WI38 (cell line): ENCODE measurements at regions not wholly inside any gene's neighbourhood (a gene's known extent, or its start where the extent isn't known, plus 50 kb on each side); places are given as distances from the start of the nearest gene placed in this dataset.

Source experiments
- H3K4me3 ChIP-seq: 2 replicates; pipeline ENCODE4 v1.5.1; 2011; ENCODE audit warnings: low read depth, mild to moderate bottlenecking, control low read depth, low read length
- TF ChIP-seq, protein P1 (sequence below): IDR thresholded peaks from 2 replicates; pipeline ENCODE4 v1.5.1; 2012; ENCODE audit warnings: low read depth, mild to moderate bottlenecking, control low read depth, low read length

DNA sequence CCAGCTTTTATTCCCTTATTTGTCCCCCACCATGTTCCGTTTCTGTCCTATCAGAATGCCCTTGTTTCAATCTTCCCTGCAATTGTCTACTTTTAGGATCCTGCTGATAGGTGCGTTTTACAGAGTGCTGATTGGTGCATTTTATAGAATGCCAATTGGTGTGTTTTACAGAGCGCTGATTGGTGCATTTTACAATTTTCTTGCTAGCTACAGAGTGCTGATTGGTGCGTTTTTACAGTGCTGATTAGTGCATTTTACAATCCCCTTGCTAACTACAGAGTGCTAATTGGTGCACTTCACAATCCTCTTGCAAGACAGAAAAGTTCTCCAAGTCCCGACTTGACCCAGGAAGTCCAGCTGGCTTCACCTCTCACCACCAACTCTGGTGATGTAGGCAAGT lies 161.6 kb upstream of the CDYL start:
- H3K4me3 ChIP-seq, result no peak overlapping the region
- TF ChIP-seq, protein P1, sequence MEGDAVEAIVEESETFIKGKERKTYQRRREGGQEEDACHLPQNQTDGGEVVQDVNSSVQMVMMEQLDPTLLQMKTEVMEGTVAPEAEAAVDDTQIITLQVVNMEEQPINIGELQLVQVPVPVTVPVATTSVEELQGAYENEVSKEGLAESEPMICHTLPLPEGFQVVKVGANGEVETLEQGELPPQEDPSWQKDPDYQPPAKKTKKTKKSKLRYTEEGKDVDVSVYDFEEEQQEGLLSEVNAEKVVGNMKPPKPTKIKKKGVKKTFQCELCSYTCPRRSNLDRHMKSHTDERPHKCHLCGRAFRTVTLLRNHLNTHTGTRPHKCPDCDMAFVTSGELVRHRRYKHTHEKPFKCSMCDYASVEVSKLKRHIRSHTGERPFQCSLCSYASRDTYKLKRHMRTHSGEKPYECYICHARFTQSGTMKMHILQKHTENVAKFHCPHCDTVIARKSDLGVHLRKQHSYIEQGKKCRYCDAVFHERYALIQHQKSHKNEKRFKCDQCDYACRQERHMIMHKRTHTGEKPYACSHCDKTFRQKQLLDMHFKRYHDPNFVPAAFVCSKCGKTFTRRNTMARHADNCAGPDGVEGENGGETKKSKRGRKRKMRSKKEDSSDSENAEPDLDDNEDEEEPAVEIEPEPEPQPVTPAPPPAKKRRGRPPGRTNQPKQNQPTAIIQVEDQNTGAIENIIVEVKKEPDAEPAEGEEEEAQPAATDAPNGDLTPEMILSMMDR, result no peak

DNA sequence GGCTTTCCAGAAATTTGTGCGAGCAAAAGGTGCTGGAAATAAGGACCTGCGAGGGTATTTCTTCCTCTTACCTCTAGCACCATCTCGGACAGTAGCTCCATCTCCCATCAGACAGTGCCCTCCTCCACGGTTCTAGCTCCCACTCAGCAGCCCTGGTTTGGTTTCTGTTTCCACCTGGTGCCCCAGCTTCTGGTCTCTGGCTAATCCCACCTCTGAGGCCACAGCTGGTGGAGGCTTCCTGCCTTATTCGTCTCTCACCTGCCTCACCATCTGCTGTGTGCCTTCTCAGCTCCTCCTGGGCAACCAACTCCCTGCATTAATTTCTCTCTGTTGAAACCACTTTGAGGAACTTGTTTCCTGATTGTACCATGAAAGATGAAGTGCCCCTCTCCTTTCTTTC lies 162.4 kb upstream of the CDYL start:
- TF ChIP-seq, protein P1, result no peak
- H3K4me3 ChIP-seq, result no peak overlapping the region

DNA sequence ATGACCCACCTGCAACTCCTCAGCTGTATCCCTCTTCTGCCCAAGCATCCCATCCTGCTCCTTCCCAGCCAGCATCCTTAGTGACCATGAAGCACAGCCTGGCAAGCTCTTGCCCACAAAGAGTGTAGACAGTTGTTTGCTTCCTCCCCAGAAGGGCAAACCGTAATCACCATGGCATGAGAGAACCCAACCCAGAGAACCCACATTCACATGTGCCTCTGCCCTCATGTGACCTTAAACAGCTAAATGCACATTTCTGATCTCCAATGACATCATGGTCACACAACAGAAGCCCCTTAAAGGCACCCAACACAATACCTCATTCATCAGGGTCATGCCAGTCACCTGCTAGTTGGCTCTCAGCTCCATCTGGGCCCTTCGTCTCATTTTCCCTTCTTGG lies 162.8 kb upstream of the CDYL start:
- TF ChIP-seq, protein P1, result no peak

DNA sequence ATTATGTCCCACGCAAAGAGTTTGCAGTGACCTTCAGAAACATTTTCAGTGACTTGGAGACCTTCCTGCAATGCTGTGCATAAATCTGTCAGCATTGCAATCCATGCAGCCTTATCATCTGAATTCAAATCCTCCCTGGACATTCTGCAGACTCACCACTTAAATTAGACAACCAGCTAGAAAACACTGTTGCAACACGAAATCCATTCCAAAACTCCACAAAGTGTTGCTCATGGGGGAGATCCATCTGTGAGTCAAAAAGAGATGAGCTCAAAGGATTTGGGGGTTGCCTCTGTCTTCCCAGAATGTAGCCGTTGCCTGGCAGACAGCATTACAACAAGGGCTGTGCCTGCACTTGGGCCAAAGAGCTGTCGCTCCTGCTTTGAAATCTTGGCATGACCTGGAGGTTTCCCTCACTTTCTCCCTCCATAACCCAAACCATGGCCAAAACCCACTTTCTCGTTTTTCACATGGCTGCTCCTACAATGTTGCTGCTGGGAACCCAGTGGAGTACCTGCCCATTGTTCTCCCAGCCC lies 163.5 kb upstream of the CDYL start:
- H3K4me3 ChIP-seq, result no peak overlapping the region
- TF ChIP-seq, protein P1, result no peak

More for the DNA sequence above, 162.8 kb upstream of the CDYL start:
- H3K4me3 ChIP-seq, result no peak overlapping the region

DNA sequence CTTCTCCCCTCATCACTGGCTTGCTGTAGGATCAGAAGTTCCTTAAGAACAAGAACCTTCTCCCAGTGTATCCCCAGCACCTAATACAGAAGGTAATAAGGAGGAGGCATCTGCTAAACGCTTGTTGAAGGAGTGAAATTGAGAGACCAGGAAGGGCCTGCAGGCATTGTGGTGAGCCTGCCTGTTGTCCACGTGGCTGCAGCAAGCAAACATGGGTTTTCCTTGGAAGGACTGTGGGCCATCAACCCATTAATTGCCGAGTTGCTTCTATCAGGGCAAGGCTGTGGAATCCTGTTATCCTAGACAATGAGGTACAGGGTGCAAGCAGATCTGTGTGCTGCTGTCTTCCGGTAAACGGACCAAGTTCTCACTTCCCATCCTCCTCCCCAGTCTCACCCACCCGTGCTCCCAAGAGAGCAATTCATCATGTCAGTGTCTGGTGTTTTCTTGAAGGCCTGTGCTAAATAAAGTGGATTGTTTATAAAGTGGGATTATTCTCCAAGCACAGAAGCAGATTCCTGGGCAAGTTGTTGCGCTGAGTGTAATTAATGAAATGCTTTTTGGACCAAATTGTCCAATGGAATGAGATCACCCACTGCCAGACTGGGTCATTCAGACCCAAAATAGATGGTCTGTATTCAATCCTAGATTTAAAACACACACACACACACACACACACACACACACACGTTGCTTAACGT lies 164.6 kb upstream of the CDYL start:
- TF ChIP-seq, protein P1, result no peak
- H3K4me3 ChIP-seq, result no peak overlapping the region

DNA sequence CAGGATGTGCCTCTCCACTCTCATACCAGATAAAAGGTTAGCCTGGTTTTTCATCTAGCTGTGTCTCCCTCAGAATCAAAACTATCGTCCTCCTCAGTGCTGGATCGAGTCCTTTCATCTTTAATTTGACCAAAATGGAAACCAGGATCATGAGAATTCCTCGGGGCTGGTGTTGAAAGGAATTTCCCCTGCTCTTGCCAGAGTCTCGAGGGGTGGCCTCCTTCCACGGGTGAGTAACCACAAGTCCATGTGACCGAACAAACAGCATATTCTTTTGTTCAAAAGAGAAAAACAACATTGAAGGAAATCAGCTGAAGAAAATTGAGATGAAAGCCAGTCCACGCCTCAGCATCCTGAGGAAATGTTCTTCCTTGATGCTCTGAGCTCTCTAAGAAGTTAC lies 165.9 kb upstream of the CDYL start:
- H3K4me3 ChIP-seq, result no peak overlapping the region
- TF ChIP-seq, protein P1, result no peak

DNA sequence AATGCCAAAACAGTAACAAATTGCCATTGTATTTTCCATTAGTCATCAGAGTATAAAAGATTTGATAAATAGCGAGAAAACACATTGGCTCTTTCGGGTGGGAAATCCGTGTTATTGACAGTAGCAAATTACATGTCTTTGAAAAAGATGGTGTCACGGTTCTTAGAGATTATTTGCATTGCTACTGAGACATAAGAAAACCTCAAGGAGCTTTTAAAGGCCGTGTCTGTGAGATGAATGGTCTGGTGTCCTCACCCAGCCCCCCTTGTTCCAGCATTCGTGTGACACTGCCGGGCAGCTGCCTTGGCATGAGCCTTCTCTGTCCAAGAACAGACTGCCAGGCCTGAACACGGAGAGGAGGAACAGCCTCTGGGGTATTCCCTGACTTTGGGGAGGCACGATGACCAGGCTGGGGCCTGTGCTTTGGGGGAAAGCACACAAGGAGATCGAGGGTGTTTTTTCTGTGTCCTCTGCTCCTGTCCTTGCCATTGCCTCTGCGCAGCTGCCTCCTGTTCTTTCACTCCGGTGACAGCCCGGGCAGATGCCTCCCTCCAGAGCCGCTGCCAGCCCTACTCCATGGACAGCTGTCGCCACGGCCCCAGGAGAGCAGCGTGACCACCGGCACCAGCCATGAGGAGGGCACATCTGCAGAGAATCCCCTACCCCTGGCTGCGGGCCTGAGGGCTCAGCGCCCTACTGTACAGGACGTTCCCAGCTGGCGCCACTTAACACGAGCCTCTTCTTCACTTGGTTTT lies 167.7 kb upstream of the CDYL start:
- H3K4me3 ChIP-seq, result no peak overlapping the region
- TF ChIP-seq, protein P1, result no peak
